ENCODE measurements at regions not wholly inside any gene's neighbourhood (a gene's known extent, or its start where the extent isn't known, plus 50 kb on each side); places are given as distances from the start of the nearest gene placed in this dataset.

- no peak for DNase-seq (ENCODE audit: low spot score)
These were observed 204.4 kb downstream of the FAM76B start for GRCh38 chr11:95585069-95585751.

GRCh38 chr11:95584589-95584988 lies 205.0 kb downstream of the FAM76B start:
- DNase-seq (ENCODE audit: low spot score), result peak; percentile 46

GRCh38 chr11:95584180-95584579 lies 205.4 kb downstream of the FAM76B start:
- DNase-seq (ENCODE audit: low spot score), result no peak

- no peak for DNase-seq (ENCODE audit: low spot score)
These were observed 211.7 kb downstream of the FAM76B start for GRCh38 chr11:95577716-95578460.

- no peak for DNase-seq (ENCODE audit: low spot score)
These were observed 213.3 kb downstream of the FAM76B start for GRCh38 chr11:95576146-95576845.

GRCh38 chr11:95575517-95575916 lies 214.1 kb downstream of the FAM76B start:
- DNase-seq (ENCODE audit: low spot score), result no peak

- DNase-seq (ENCODE audit: low spot score), result no peak
These were observed 217.8 kb downstream of the FAM76B start for GRCh38 chr11:95571718-95572260.

GRCh38 chr11:95570845-95571244 lies 218.7 kb downstream of the FAM76B start:
- no peak for DNase-seq (ENCODE audit: low spot score)

- no peak for DNase-seq (ENCODE audit: low spot score)
These were observed 220.4 kb downstream of the FAM76B start for GRCh38 chr11:95569207-95569606.

GRCh38 chr11:95568281-95568680 lies 221.3 kb downstream of the FAM76B start:
- DNase-seq (ENCODE audit: low spot score), result no peak

- DNase-seq (ENCODE audit: low spot score), result no peak
These were observed 221.9 kb downstream of the FAM76B start for GRCh38 chr11:95567685-95568084.

GRCh38 chr11:95566211-95566610 lies 223.4 kb downstream of the FAM76B start:
- no peak for DNase-seq (ENCODE audit: low spot score)

GRCh38 chr11:95565724-95566141 lies 223.8 kb downstream of the FAM76B start:
- DNase-seq (ENCODE audit: low spot score), result no peak

- no peak for DNase-seq (ENCODE audit: low spot score)
These were observed 225.7 kb downstream of the FAM76B start for GRCh38 chr11:95563859-95564258.

- DNase-seq (ENCODE audit: low spot score), result no peak
These were observed 226.4 kb downstream of the FAM76B start for GRCh38 chr11:95563173-95563572.

GRCh38 chr11:95562196-95562921 lies 227.2 kb downstream of the FAM76B start:
- no peak for DNase-seq (ENCODE audit: low spot score)

- DNase-seq (ENCODE audit: low spot score), result no peak
These were observed 229.7 kb downstream of the FAM76B start for GRCh38 chr11:95559899-95560298.

- no peak for DNase-seq (ENCODE audit: low spot score)
These were observed 232.2 kb downstream of the FAM76B start for GRCh38 chr11:95557376-95557775.

- no peak for DNase-seq (ENCODE audit: low spot score)
These were observed 233.0 kb downstream of the FAM76B start for GRCh38 chr11:95556342-95557163.

GRCh38 chr11:95556011-95556341 lies 233.6 kb downstream of the FAM76B start:
- DNase-seq (ENCODE audit: low spot score), result no peak

- DNase-seq (ENCODE audit: low spot score), result no peak
These were observed 234.7 kb downstream of the FAM76B start for GRCh38 chr11:95554911-95555310.
